ENCODE measurements at regions not wholly inside any gene's neighbourhood (a gene's known extent, or its start where the extent isn't known, plus 50 kb on each side); places are given as distances from the start of the nearest gene placed in this dataset.

DNA sequence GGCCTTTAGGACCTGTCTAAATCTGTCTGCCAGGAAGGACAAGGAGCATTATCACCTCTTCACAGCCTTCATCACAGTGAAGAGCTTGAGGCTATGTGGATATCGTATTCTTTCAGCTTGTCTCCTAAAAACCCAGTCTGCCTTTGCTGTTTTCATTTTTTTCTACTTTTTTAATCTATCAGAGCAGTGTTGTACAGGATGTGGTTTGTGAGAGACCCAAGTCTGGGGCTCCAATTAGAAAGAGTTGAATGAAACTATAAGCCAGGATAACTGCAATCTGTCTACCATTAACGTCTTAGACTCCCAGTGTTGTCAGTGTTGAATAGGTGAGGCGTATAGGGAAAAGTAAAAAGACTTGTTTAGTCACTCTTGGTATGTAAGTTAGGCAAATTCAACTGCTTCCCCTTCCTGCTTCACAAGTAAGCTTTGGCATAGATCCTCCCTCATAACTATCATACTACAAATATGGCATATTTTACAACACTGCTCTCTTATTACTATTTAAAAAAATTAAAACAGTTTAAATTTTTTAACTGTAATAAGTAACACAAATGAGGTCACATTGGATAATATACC is 1225.8 kb upstream of the PRMT6 start:
- no peak for DNase-seq (ENCODE audit: low read depth in 2 of 2)

GRCh38 chr1:105838071-105838470 is 1218.4 kb upstream of the PRMT6 start:
- no peak for DNase-seq (ENCODE audit: low read depth in 2 of 2)

- no peak for DNase-seq (ENCODE audit: low read depth in 2 of 2)
Observed at GRCh38 chr1:105865546-105865945, 1190.9 kb upstream of the PRMT6 start.

- DNase-seq (ENCODE audit: low read depth in 2 of 2): no peak
Observed at GRCh38 chr1:105872817-105873216, 1183.7 kb upstream of the PRMT6 start.

GRCh38 chr1:105874621-105875020 is 1181.9 kb upstream of the PRMT6 start:
- no peak for DNase-seq (ENCODE audit: low read depth in 2 of 2)

- no peak for DNase-seq (ENCODE audit: low read depth in 2 of 2)
Observed at GRCh38 chr1:105886309-105886708, 1170.2 kb upstream of the PRMT6 start.

DNA sequence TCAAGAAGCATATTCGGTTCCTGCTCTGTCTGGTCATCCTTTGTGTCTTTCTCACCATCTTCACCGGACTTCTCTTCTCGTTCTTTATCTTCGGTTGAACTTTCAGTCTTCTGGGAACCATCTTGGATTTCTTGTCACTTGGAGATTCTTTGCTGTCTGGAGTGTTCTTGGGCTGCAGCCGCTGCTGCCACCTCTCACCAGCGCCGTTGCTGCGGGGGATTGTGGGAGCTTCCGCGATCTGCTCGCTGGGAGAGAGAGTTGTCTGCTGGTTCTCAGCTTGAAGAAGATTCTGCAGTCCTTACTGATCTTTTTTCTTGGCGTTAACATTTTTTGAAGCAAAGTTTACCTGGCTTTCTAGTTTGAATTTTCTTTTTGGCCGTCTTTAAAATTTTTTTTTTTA is 1165.2 kb upstream of the PRMT6 start:
- no peak for DNase-seq (ENCODE audit: low read depth in 2 of 2)

DNA sequence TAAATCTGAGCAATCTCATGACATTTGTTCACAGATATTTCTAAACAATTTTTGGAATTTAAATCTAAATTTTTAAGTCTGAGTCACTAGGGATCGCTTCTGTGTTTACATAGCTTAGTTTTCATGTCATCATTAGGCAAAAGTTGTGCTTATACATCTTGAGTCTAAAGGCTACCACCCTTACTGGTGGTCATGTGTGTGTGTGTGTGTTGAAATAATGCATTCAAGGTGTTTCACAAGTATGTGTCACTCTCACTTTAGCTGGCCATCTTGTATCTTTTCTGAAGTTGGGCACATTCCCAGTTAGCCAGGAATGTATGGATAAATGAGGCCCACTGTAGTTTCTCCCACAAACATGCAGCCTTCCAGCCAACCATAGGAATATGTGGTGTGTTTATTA is 1162.5 kb upstream of the PRMT6 start:
- no peak for DNase-seq (ENCODE audit: low read depth in 2 of 2)

- no peak for DNase-seq (ENCODE audit: low read depth in 2 of 2)
Observed at GRCh38 chr1:105909811-105910210, 1146.7 kb upstream of the PRMT6 start.

- no peak for DNase-seq (ENCODE audit: low read depth in 2 of 2)
Observed at GRCh38 chr1:105914403-105914802, 1142.1 kb upstream of the PRMT6 start.

DNA sequence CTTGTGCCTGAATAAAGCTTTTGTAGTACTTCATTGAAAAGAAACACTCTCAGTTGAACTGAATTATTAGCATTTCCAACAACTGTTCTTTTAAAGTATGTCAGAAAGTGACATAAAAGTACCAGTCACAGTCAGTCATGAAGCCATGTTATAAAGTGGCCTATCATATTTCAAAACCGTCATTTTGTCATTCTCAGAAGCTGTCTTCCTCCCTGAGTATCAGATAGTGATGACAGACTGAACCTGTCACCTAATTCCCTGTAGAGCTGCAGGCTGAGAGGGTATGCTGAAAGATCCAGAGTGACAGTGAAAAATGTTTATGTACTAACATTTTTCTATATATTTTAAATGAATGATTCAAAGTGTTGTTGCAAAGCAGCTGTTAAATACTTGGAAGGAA is 1121.7 kb upstream of the PRMT6 start:
- no peak for DNase-seq (ENCODE audit: low read depth in 2 of 2)

GRCh38 chr1:105964879-105965278 is 1091.6 kb upstream of the PRMT6 start:
- DNase-seq (ENCODE audit: low read depth in 2 of 2): no peak

GRCh38 chr1:105997516-105997915 is 1059.0 kb upstream of the PRMT6 start:
- DNase-seq (ENCODE audit: low read depth in 2 of 2): no peak

GRCh38 chr1:106022312-106022902 is 1034.1 kb upstream of the PRMT6 start:
- no peak for DNase-seq (ENCODE audit: low read depth in 2 of 2)

- DNase-seq (ENCODE audit: low read depth in 2 of 2): no peak
Observed at GRCh38 chr1:106027871-106028270, 1028.6 kb upstream of the PRMT6 start.

DNA sequence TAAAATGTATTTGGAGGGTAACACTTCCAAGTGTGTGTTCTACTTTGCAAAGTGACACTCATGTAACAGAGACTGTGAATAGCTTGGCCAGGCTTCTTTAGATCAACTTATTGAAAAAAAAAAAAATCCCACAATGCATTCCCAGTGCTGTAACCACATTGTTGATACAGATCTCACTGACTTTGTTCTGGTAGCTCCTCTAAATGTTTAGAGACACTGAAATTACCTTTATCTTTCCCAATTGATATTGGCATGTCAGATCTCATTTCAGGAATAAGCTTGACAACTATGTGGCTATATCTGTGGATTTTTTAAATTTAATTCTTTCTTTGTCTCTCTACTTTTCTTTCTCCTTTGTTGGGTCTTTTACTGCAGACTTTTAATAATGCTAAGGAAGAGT is 1018.9 kb upstream of the PRMT6 start:
- no peak for DNase-seq (ENCODE audit: low read depth in 2 of 2)

DNA sequence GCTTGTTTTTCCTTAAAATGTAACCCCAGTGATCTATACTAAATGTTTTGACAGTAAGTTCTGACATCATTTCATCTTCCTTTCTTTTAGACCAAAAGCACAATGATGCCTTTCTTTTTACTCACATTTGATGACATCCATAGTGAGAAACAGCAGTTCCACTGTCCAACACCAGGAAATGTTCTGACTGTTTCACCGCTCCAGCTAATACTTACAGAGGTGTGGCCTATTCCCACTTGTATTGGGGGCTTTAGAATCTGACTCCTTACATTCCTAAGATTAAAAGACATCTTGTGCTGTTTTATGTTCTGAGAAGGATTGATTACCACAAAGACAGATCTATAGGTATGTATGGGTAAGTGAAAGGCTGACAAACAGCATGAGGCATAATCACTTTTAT is 1018.2 kb upstream of the PRMT6 start:
- DNase-seq (ENCODE audit: low read depth in 2 of 2): no peak

DNA sequence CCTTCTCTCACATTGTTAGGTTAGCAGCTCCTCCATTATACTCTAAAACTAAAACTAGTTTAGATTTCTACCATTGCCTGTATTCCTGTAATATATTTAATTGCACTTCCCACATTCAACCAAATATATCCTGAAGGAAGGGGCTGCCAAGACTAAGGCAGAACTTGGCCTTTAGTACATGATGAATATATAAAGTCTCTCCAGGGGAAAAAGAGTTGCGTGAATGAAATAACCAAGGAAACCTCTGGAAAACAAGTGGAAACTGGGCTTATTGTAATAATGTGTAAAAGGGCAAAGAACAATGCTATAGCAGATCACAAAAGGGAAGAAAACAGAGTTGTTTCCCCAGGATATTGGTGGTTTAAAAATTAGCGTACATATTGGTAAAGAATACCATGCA is 1012.5 kb upstream of the PRMT6 start:
- DNase-seq (ENCODE audit: low read depth in 2 of 2): no peak

GRCh38 chr1:106047210-106047609 is 1009.3 kb upstream of the PRMT6 start:
- no peak for DNase-seq (ENCODE audit: low read depth in 2 of 2)

DNA sequence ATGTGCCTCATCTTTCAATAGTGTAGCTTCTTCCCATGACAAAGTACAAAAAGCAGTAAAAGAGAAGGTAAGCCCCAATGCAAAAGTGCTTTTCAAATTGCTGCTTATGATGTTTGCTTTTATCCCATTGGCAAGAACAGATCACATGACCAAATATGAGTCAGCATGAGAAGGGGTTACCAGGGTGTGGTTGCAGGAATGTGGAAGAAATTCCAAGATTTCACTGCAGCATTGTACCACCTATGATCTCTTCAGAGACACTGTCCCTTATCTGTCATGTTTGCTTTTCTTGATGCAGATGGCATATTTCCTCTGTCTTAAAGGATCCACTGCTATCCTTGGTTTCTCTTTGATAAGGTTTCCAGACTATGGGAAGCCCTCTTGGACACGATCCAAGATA is 1006.9 kb upstream of the PRMT6 start:
- no peak for DNase-seq (ENCODE audit: low read depth in 2 of 2)

GRCh38 chr1:106055855-106056254 is 1000.6 kb upstream of the PRMT6 start:
- no peak for DNase-seq (ENCODE audit: low read depth in 2 of 2)

- DNase-seq (ENCODE audit: low read depth in 2 of 2): no peak
Observed at GRCh38 chr1:106061586-106062495, 994.6 kb upstream of the PRMT6 start.

DNA sequence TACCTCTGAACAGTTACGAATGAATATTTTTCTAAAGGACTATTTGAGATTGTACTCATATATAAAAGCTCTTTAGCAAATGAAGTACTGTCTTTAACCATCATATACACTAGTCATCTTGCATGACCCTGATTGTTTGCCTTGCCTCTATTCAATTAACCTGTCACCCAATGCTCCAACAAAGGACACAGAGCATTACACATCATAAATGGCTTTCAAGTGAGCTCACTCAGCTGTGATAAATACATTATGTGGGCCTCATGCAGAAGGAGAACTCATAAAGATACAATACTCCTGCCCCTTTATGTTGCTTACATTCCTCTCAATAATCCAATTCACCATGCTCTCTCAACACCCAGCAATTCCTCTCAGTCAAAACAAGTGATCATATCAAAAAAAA is 993.0 kb upstream of the PRMT6 start:
- no peak for DNase-seq (ENCODE audit: low read depth in 2 of 2)
